DMS53 treated with DMSO at 0.1 percent for 48 hours (cell line): ENCODE measurements at regions not wholly inside any gene's neighbourhood (a gene's known extent, or its start where the extent isn't known, plus 50 kb on each side); places are given as distances from the start of the nearest gene placed in this dataset.

Source experiments
- DNase-seq: peaks from one replicate; lab custom pipeline; 2025; ENCODE audit not compliant: unreplicated experiment; lab: John Stamatoyannopoulos, UW

- no peak for DNase-seq
Measured at GRCh38 chr3:127133971-127134370, 59.0 kb upstream of the PRR23E start.

GRCh38 chr3:127134466-127134865 lies 58.5 kb upstream of the PRR23E start:
- DNase-seq = no peak

- DNase-seq = no peak
Measured at GRCh38 chr3:127134887-127135240, 58.1 kb upstream of the PRR23E start.

- DNase-seq = no peak
Measured at GRCh38 chr3:127135241-127136023, 57.5 kb upstream of the PRR23E start.

GRCh38 chr3:127136024-127136600 lies 56.8 kb upstream of the PRR23E start:
- DNase-seq = no peak

GRCh38 chr3:127136706-127137105 lies 56.2 kb upstream of the PRR23E start:
- DNase-seq = no peak

GRCh38 chr3:127137113-127137512 lies 55.8 kb upstream of the PRR23E start:
- no peak for DNase-seq

- DNase-seq = no peak
Measured at GRCh38 chr3:127137757-127138536, 55.0 kb upstream of the PRR23E start.

GRCh38 chr3:127139601-127140500 lies 53.1 kb upstream of the PRR23E start:
- DNase-seq = no peak

GRCh38 chr3:127140501-127141460 lies 52.1 kb upstream of the PRR23E start:
- DNase-seq = no peak

GRCh38 chr3:127141921-127142730 lies 50.8 kb upstream of the PRR23E start:
- DNase-seq = peak; percentile 94
